IPS DF 6.9 (cell line): ENCODE measurements at regions not wholly inside any gene's neighbourhood (a gene's known extent, or its start where the extent isn't known, plus 50 kb on each side); places are given as distances from the start of the nearest gene placed in this dataset.

Experiments
- DNase-seq: peaks from one replicate; pipeline ENCODE4 v3.0.0-alpha.2; 2013; ENCODE audit warnings: low read depth, low spot score
- H3K27ac ChIP-seq: one replicate; pipeline ENCODE4 v1.5.1; 2013; ENCODE audit warnings: low read length, control low read depth
- H3K27me3 ChIP-seq: 2 replicates; pipeline ENCODE4 v1.6.1; 2013; ENCODE audit warnings: mild to moderate bottlenecking, low read length; ENCODE audit not compliant: control insufficient read depth, insufficient read depth
- H3K36me3 ChIP-seq: 2 replicates; pipeline ENCODE4 v1.6.1; 2013; ENCODE audit warnings: low read length; ENCODE audit not compliant: control insufficient read depth, insufficient read depth
- H3K4me1 ChIP-seq: 2 replicates; pipeline ENCODE4 v1.6.1; 2013; ENCODE audit warnings: low read length; ENCODE audit not compliant: control insufficient read depth, insufficient read depth
- H3K4me3 ChIP-seq: 2 replicates; pipeline ENCODE4 v1.5.1; 2013; ENCODE audit warnings: mild to moderate bottlenecking, low read length
- H3K9me3 ChIP-seq: 2 replicates; pipeline ENCODE4 v1.6.1; 2013; ENCODE audit warnings: low read length, inconsistent platforms; ENCODE audit not compliant: control insufficient read depth, insufficient read depth
- WGBS: extraction: QIAGEN DNeasy Blood & Tissue Kit; methylation state at CpG from one replicate; pipeline ENCODE4 v1.1.7; 2013; ENCODE audit warnings: mixed read lengths, missing lambda C conversion rate; ENCODE audit not compliant: insufficient read length, insufficient coverage; 5-methylcytosine and 5-hydroxymethylcytosine counted together

DNA sequence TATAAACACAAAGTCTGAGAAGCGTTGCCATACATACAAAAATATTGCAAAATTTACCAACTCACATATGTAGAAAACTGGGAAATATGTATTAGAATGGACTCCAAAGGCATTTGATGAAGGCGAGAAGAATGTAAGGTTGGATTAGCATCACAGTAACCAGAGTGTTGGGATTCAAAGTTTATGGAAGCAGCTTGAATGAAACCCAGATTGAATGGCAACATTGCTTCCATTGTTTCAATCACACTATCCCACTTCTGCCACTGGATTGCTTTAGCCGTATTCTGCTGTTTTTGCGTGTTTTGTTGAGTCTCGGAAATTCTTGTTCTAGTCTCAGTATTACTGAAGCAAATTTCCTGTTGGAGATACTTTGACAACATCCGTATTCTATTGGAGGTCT is 609.0 kb upstream of the LRATD1 start:
- no peak overlapping the region for H3K27ac ChIP-seq
- H3K4me3 ChIP-seq = no peak overlapping the region
- no peak for DNase-seq
- H3K36me3 ChIP-seq = no peaks in the 10 kb centered on the region
- H3K9me3 ChIP-seq = no peaks in the 10 kb centered on the region
- H3K27me3 ChIP-seq = no peaks in the 10 kb centered on the region
- no peaks in the 10 kb centered on the region for H3K4me1 ChIP-seq
- WGBS = no CpG with 5 or more reads among the region's 6 CpGs

DNA sequence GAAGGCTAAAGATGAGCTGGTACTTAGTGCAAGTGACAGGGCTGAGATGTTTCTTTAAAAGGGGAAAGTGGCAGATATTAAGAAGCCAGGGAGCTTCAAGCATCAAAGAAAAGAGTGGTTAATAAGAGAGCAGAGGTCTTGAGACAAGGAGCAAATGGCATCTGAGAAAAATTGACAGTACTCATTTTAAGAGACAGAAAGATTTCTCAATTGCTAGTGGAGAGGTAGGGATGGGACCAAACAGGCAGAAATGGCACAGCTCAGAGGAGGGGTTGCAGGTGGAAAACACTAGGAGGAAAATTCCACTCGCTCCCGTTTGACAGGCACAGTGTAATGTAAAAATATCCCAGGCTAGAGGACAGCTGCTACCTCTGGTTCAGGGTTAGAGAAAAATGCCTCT is 593.4 kb upstream of the LRATD1 start:
- Histone ChIP-seq H3K4me3 (no peak overlapping the region), H3K9me3 (no peaks in the 10 kb centered on the region), H3K27me3 (no peaks in the 10 kb centered on the region), H3K4me1 (no peaks in the 10 kb centered on the region), H3K36me3 (no peaks in the 10 kb centered on the region), H3K27ac (no peak overlapping the region)
- no peak for DNase-seq
- WGBS = no CpG with 5 or more reads among the region's 2 CpGs

DNA sequence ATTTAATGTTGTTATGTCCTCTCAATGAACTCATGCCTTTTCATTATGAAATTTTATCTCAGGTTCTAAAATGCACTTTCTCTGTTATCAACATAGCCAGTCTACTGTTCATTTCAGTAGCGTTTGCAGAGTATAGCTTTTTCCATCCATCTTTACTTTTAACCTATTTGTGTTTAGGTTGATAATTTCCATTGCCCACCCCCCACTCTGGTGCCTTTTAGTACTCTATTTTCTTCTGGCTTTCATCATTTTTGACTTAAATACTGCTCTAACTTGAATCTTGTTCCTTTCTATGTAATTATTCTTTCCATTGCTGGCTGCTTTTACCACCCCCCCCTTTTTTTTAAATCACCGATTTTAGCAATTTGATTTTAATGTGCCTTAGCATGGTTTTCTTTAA is 585.0 kb upstream of the LRATD1 start:
- H3K9me3 ChIP-seq = no peaks in the 10 kb centered on the region
- H3K27me3 ChIP-seq = no peaks in the 10 kb centered on the region
- no CpG with 5 or more reads among the region's 2 CpGs for WGBS
- no peak overlapping the region for H3K4me3 ChIP-seq
- H3K27ac ChIP-seq = no peak overlapping the region
- no peak for DNase-seq
- H3K36me3 ChIP-seq = no peaks in the 10 kb centered on the region
- H3K4me1 ChIP-seq = no peaks in the 10 kb centered on the region

DNA sequence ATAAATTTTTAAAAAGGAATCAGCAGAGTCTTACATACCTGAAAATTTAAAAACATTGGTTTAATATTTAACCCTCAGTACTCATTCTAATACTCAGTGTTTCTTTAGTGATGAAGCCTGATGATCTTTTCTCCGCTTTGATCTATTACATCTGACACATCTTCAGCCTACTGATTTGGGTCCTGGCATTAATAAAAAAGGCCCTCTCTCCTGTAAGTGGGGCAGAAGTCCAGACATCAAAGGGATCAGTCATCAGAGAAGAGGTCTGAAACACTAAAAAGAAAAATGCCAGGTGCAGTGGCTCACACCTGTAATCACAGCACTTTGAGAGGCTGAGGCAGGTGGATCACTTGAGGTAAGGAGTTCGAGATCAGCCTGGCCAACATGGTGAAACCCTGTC is 581.1 kb upstream of the LRATD1 start:
- Histone ChIP-seq H3K27ac (no peak overlapping the region), H3K4me1 (no peaks in the 10 kb centered on the region), H3K4me3 (no peak overlapping the region), H3K36me3 (no peaks in the 10 kb centered on the region), H3K9me3 (no peaks in the 10 kb centered on the region), H3K27me3 (no peaks in the 10 kb centered on the region)
- no peak for DNase-seq
- WGBS = no CpG with 5 or more reads among the region's 2 CpGs

DNA sequence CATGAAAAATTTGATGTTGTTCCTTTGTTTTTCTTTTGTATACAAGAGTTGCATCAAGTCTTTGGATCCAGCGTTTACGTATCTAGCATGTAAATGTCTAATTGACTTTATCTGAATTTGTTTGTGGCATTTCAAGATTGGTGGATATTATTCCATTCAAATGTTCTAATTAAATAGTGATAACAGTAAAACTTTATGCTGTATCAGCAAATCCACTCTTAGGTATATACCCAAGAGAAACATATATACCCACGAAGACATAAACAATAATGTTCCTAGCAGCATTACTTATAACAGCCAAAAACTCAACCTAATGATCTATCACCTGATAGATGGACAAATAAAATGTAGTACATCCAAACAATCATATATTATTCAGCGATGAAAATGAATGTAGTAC is 579.4 kb upstream of the LRATD1 start:
- Histone ChIP-seq H3K4me3 (no peak overlapping the region), H3K4me1 (no peaks in the 10 kb centered on the region), H3K36me3 (no peaks in the 10 kb centered on the region), H3K9me3 (no peaks in the 10 kb centered on the region), H3K27ac (no peak overlapping the region), H3K27me3 (no peaks in the 10 kb centered on the region)
- DNase-seq = no peak
- WGBS = no CpG with 5 or more reads among the region's 4 CpGs

DNA sequence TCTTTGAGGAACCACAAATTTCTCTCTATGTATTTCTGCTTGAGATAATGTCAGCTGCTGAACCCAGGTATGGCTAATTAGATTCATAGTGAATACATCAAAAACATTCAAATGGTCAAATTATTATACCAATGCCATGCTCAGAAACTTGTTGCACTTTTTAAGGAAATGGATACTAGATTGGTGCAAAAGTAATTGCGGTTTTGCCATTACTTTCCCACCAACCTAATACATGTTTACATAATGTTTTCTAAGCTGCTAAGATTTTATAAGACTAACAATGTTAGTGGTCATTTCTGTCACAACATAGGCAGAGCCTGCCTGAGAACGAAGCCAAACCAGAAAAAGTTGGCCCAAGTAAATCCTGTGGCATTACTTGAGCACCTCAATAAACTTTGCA is 568.2 kb upstream of the LRATD1 start:
- Histone ChIP-seq H3K27ac (no peak overlapping the region), H3K9me3 (no peaks in the 10 kb centered on the region), H3K4me3 (no peak overlapping the region), H3K4me1 (no peaks in the 10 kb centered on the region; the same call in 1 of the 2 replicates), H3K27me3 (no peaks in the 10 kb centered on the region), H3K36me3 (no peaks in the 10 kb centered on the region)
- WGBS = no CpG with 5 or more reads among the region's 2 CpGs
- no peak for DNase-seq

DNA sequence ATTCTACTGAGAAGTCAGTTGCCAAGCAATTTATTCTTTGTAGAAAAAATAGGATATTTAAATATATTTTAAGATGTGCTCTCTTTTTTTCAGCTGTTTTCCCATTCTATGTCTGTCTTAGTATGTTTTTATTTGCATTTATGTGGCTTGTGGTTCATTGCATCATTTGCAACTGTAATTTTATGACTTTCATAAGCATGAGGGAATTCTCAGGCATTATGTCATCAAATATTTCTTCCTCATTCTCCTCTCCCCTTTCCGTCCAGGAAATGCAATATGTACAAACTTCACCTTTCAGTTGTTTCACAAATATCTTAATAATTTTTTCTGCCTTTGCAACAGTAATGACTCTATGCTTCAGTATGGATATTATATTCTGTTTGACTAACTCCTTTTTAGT is 560.2 kb upstream of the LRATD1 start:
- Histone ChIP-seq H3K4me1 (no peaks in the 10 kb centered on the region), H3K27me3 (no peaks in the 10 kb centered on the region), H3K9me3 (no peaks in the 10 kb centered on the region), H3K36me3 (no peaks in the 10 kb centered on the region), H3K4me3 (no peak overlapping the region), H3K27ac (no peak overlapping the region)
- DNase-seq = no peak
- WGBS = no CpG with 5 or more reads among the region's 1 CpG

DNA sequence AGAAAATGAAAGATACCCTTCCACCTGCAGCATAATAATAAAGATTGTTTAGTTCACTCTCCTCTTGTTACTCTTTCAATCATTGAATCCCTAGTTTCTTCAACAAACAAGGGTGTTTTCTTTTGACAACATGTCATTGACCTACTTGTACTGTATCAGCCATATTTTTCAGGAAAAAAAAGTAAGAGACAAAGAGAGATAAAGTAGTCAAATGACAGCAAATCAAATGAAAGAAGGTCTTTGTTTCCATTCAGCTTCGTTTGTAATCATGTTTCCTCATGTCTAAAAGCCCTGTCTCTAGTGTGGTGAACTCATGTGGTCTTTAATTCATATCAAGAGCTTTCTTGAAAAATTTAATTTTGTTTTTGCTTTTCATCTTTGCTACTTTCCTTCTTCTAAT is 557.8 kb upstream of the LRATD1 start:
- WGBS = no CpG with 5 or more reads among the region's 1 CpG
- Histone ChIP-seq H3K36me3 (no peaks in the 10 kb centered on the region), H3K4me3 (no peak overlapping the region), H3K4me1 (no peaks in the 10 kb centered on the region), H3K27me3 (no peaks in the 10 kb centered on the region), H3K27ac (no peak overlapping the region), H3K9me3 (no peaks in the 10 kb centered on the region)
- DNase-seq = no peak

DNA sequence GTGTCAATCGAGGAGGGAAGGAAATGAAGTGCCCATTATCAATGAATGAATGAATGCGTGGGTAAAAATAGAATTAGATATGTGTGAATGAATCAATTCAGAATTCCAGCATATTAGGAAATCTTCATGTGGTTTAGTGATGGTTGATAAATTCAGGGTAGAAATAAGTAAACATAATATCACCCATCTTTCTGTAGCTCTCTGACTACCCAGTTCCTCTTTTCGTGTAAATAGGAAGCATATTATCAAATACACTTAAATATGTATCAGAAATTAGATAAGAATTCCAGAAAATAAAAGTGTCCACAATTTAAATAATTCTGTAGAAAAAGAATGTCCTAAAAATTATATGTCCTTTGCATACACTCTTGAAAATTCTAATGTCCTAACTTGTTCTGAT is 552.9 kb upstream of the LRATD1 start:
- no peaks in the 10 kb centered on the region for H3K27me3 ChIP-seq
- no peak overlapping the region for H3K27ac ChIP-seq
- H3K4me1 ChIP-seq = no peaks in the 10 kb centered on the region
- no peaks in the 10 kb centered on the region for H3K9me3 ChIP-seq
- H3K36me3 ChIP-seq = no peaks in the 10 kb centered on the region
- DNase-seq = no peak
- WGBS = 100% methylated on average over 2 of the region's 3 CpGs
- H3K4me3 ChIP-seq = no peak overlapping the region

DNA sequence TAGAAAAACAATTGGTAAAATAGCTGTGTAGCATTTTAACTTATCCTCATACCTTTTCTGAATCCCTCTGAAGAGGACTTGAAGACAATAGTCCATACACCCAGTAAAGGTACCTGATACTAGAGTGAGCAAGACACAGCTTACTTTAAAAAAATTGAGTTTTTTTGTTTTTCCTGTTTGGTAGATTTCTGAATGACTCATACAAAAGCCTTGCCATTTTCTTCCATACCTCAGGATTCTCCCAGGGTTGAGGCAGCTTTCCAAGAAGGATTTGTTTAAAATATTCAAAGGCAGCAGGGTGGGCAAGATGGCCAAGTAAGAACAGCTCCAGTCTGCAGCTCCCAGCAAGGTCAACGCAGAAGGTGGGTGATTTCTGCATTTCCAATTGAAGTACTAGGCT is 551.0 kb upstream of the LRATD1 start:
- Histone ChIP-seq H3K27me3 (no peaks in the 10 kb centered on the region), H3K27ac (no peak overlapping the region), H3K9me3 (no peaks in the 10 kb centered on the region), H3K4me3 (no peak overlapping the region), H3K4me1 (no peaks in the 10 kb centered on the region), H3K36me3 (no peaks in the 10 kb centered on the region)
- WGBS = no CpG with 5 or more reads among the region's 1 CpG
- DNase-seq = no peak

DNA sequence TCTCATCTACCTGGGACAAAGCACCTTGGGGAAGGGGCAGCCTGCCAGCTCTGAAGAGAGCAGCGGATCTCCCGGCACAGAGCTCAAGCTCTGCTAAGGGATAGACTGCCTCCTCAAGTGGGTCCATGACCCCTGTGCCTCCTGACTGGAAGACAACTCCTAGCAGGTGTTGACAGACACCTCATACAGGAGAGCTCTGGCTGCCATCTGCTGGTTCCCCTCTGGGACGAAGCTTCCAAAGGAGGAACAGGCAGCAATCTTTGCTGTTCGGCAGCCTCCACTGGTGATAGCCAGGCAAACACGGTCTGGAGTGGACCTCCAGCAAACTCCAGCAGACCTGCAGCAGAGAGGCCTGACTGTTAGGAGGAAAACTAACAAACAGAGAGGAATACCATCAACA is 549.9 kb upstream of the LRATD1 start:
- DNase-seq = no peak
- Histone ChIP-seq H3K36me3 (no peaks in the 10 kb centered on the region), H3K27me3 (no peaks in the 10 kb centered on the region), H3K4me1 (no peaks in the 10 kb centered on the region), H3K4me3 (no peak overlapping the region), H3K9me3 (no peaks in the 10 kb centered on the region), H3K27ac (no peak overlapping the region)
- no CpG with 5 or more reads among the region's 5 CpGs for WGBS
